ENCODE measurements at regions not wholly inside any gene's neighbourhood (a gene's known extent, or its start where the extent isn't known, plus 50 kb on each side); places are given as distances from the start of the nearest gene placed in this dataset.
"Not testable (repeated sequence)": the region's sequence is repeated elsewhere in the genome, so short reads cannot be mapped to it uniquely, and the experiment has no call there.

DNA sequence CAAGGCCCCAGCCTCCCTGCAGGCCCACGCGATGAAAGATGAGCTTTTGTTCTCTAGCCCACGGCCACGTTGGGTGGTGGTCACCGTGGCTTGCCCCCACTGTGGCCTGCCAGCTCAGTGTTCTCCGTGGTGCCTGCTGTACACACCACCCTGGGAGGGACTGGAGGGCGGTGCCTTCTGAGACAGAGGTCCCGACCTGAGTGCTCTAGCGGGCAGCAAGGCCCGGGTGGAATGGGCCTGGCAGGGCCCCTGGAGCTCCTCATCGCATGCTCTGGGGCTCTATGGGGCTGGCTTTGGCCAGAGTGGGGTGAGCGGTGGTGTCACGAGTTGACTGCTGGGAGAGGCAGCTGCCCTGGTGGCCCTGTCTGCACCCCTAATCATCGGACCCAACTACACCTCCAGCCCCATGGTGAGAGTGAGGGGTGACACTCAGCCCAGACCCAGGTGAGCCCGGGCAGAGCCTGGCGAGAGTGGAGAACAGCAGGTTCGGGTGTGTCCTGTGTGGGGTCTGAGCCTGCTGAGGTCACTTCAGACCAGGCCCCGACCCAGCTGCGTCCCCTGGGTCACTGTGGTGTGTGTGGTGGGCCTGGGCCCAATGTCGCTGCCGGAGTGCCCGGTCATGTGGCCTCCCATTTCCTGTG is 541.9 kb downstream of the TBC1D22A start:
- TF ChIP-seq, protein P1, sequence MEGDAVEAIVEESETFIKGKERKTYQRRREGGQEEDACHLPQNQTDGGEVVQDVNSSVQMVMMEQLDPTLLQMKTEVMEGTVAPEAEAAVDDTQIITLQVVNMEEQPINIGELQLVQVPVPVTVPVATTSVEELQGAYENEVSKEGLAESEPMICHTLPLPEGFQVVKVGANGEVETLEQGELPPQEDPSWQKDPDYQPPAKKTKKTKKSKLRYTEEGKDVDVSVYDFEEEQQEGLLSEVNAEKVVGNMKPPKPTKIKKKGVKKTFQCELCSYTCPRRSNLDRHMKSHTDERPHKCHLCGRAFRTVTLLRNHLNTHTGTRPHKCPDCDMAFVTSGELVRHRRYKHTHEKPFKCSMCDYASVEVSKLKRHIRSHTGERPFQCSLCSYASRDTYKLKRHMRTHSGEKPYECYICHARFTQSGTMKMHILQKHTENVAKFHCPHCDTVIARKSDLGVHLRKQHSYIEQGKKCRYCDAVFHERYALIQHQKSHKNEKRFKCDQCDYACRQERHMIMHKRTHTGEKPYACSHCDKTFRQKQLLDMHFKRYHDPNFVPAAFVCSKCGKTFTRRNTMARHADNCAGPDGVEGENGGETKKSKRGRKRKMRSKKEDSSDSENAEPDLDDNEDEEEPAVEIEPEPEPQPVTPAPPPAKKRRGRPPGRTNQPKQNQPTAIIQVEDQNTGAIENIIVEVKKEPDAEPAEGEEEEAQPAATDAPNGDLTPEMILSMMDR (IDR thresholded peaks at IDR 0.05) = no peak
- Mint-ChIP-seq H3K4me3 (no peak overlapping the region), H3K27me3 (ENCODE audit: insufficient read depth) (no peaks in the 10 kb centered on the region; the same call in none of the 2 replicates), H3K4me1 (ENCODE audit: low read depth) (peaks cover 17% of the 10 kb centered on the region), H3K27ac (no peak overlapping the region), H3K36me3 (ENCODE audit: low read depth) (no peaks in the 10 kb centered on the region), H3K9me3 (peaks cover 5% of the 10 kb centered on the region)
- no peak for DNase-seq

DNA sequence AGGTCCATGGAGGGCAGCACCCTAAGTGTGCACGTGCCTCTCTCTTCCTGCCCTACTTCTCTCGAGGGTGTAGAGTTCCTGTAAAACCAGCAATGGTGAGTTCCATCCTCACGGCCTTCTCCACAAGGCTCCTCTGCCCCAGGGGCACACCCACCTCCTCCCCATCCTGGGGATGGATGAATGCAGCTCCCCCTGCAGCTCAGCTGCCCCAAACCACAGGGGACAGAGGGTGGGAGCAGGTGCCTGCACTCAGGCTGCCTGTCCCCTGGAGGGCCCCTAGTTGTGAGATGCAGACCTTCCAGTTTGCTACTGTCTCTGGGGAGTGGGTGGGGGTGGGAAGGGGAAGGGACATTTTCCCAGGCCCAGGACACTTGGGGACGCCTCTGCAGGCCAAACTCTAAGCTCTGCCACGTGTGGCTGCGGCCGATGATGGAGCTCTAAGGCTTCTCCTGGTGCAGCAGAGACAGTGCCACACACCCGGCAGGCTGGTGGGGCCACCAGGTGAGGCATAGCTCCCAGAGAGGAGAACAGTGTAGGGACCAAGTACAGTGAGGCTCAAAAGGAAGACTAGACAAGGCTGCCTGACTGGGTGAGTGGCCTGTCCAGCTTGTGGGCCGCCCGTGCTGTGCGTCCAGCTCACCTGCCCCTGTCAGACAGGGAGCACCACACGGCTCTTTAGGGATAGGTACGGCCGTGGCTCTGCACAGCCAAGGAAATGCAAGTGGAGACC is 540.9 kb downstream of the TBC1D22A start:
- H3K4me1 Mint-ChIP-seq (ENCODE audit: low read depth) = peaks cover 16% of the 10 kb centered on the region
- H3K27me3 Mint-ChIP-seq (ENCODE audit: insufficient read depth) = no peaks in the 10 kb centered on the region; the same call in none of the 2 replicates
- TF ChIP-seq, protein P1 (IDR thresholded peaks at IDR 0.05) = no peak
- H3K4me3 Mint-ChIP-seq = no peak overlapping the region
- DNase-seq = no peak
- no peak overlapping the region for H3K27ac Mint-ChIP-seq
- H3K36me3 Mint-ChIP-seq (ENCODE audit: low read depth) = no peaks in the 10 kb centered on the region
- H3K9me3 Mint-ChIP-seq = peaks cover 7% of the 10 kb centered on the region

DNA sequence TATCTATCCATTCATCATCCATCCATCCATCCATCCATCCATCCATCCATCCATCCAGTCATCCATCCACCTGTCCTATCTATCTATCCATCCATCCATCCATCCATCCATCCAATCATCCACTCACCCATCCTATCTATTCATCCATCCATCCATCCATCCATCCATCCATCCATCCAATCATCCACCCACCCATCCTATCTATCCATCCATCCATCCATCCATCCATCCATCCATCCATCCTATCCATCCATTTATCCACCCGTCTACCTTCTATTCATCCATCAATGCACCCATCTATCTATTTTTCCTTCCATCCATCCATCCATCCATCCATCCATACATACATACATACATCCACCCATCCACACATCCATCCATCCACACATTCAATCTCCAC is 540.1 kb downstream of the TBC1D22A start:
- peaks cover 11% of the 10 kb centered on the region for H3K9me3 Mint-ChIP-seq
- not testable (repeated sequence) for DNase-seq; H3K27ac Mint-ChIP-seq; H3K36me3 Mint-ChIP-seq (ENCODE audit: low read depth); H3K4me3 Mint-ChIP-seq; H3K4me1 Mint-ChIP-seq (ENCODE audit: low read depth); H3K27me3 Mint-ChIP-seq (ENCODE audit: insufficient read depth)

DNA sequence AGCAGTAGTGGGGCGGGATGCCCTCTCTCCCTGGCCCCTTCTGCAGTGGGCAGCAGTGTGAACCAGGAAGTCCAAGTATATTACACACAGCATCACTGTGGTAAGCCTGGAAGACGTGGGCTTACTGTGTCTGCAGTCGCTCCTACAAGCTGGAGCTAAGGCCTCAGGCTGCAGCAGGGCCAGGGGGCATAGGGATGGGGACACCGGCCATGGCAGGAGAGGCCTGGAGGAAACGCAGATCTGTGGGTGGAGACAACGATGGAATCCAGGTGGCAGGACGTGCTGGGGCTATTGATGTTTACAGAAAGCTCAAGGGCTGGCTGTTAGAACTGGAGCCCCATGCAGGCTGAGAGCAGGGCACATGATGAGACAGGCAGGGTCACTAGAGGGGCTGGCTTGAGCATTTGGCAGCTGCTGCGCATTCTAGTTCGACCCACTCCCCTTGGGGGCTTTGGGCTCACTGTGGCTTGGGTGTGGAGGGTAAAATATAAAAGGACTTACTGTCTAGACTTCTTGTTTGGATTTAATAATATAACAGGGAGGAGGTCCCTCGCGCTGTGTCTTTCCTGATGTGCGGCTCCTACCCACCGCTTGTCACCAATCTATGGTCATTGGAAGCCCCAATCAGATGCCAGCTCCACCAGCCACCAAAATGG is 539.5 kb downstream of the TBC1D22A start:
- TF ChIP-seq, protein P1 (IDR thresholded peaks at IDR 0.05) = no peak
- H3K27ac Mint-ChIP-seq = no peak overlapping the region
- peaks cover 2% of the 10 kb centered on the region; the same call in 1 of the 2 replicates for H3K4me1 Mint-ChIP-seq (ENCODE audit: low read depth)
- no peak overlapping the region for H3K4me3 Mint-ChIP-seq
- H3K9me3 Mint-ChIP-seq = peaks cover 11% of the 10 kb centered on the region
- no peak for DNase-seq
- no peaks in the 10 kb centered on the region for H3K36me3 Mint-ChIP-seq (ENCODE audit: low read depth)
- H3K27me3 Mint-ChIP-seq (ENCODE audit: insufficient read depth) = no peaks in the 10 kb centered on the region; the same call in none of the 2 replicates

DNA sequence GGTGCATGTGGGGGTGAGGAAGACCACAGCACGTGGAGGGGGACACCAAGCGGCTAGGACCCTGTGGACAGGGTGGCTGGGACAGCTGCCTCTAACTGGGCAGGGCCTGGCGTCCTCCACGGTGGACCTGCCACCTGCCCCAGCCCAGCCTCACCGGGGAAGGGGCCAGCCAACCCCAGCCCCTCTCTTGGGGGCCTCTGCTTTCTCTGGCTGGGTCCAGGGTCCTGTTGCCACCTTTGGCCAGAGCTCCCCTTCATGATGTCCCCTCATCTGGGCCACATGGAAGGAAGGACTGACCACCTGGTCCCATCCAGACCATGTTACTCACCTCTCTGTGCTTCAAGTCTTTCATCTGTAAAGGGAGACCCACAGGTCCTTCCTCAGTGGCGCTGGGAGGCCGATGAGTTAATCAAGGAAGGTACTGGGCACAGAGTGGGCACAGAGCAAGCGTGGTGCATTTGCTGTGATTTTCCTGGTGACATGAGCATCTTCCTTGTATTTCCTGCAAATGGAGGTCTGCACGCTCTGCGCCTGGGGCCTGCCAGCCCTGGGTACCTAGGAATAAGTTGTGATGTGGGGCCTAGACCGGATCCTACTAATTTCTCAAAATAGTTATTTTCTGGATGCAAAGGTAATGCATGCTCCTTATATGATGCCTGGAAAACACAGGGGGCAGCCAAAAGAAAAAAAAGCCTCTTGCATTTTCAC is 538.4 kb downstream of the TBC1D22A start:
- DNase-seq = no peak
- TF ChIP-seq, protein P1 (IDR thresholded peaks at IDR 0.05) = no peak
- H3K27me3 Mint-ChIP-seq (ENCODE audit: insufficient read depth) = peaks cover 3% of the 10 kb centered on the region
- no peak overlapping the region for H3K4me3 Mint-ChIP-seq
- no peak overlapping the region for H3K27ac Mint-ChIP-seq
- no peaks in the 10 kb centered on the region for H3K4me1 Mint-ChIP-seq (ENCODE audit: low read depth)
- peaks cover 20% of the 10 kb centered on the region for H3K9me3 Mint-ChIP-seq
- H3K36me3 Mint-ChIP-seq (ENCODE audit: low read depth) = peaks cover 7% of the 10 kb centered on the region; the same call in 1 of the 2 replicates
